Trophoblast cell (in vitro differentiated cells and primary cell): ENCODE measurements at regions not wholly inside any gene's neighbourhood (a gene's known extent, or its start where the extent isn't known, plus 50 kb on each side); places are given as distances from the start of the nearest gene placed in this dataset.

ENCODE experiments used
- DNase-seq, 2 donors: peaks; one replicate each; pipeline ENCODE4 v3.0.0-alpha.2; 2016
- H2AFZ ChIP-seq: 2 replicates; pipeline ENCODE4 v1.6.1; 2013; ENCODE audit warnings: low read length, moderate library complexity, mild to moderate bottlenecking; ENCODE audit not compliant: insufficient read depth, poor library complexity
- H2AK5ac ChIP-seq: 2 replicates; pipeline ENCODE4 v1.6.1; 2013; ENCODE audit warnings: mild to moderate bottlenecking, low read length
- H2BK120ac ChIP-seq: 2 replicates; pipeline ENCODE4 v1.6.1; 2013; ENCODE audit warnings: low read length, mild to moderate bottlenecking, moderate library complexity; ENCODE audit not compliant: insufficient read depth, poor library complexity
- H2BK12ac ChIP-seq: 2 replicates; pipeline ENCODE4 v1.6.1; 2013; ENCODE audit warnings: mild to moderate bottlenecking, low read length, moderate library complexity
- H2BK5ac ChIP-seq: 2 replicates; pipeline ENCODE4 v1.6.1; 2013; ENCODE audit warnings: low read length, low read depth, moderate library complexity, mild to moderate bottlenecking; ENCODE audit not compliant: poor library complexity
- H3K14ac ChIP-seq: 2 replicates; pipeline ENCODE4 v1.6.1; 2013; ENCODE audit warnings: mild to moderate bottlenecking, low read length
- H3K18ac ChIP-seq: 2 replicates; pipeline ENCODE4 v1.6.1; 2013; ENCODE audit warnings: mild to moderate bottlenecking, low read length
- H3K23ac ChIP-seq: 2 replicates; pipeline ENCODE4 v1.6.1; 2013; ENCODE audit warnings: low read length
- H3K27ac ChIP-seq: 2 replicates; pipeline ENCODE4 v1.5.1; 2013; ENCODE audit warnings: low read depth, mild to moderate bottlenecking, inconsistent platforms, low read length, moderate library complexity
- H3K27me3 ChIP-seq: 2 replicates; pipeline ENCODE4 v1.6.1; 2013; ENCODE audit warnings: inconsistent platforms, mild to moderate bottlenecking, low read length, moderate library complexity; ENCODE audit not compliant: insufficient read depth
- H3K36me3 ChIP-seq, 2 experiments: 1 replicate in 1 of 2; 2 replicates in 1 of 2; pipeline ENCODE4 v1.6.1; 2013; ENCODE audit warnings: low read length in 2 of 2, mild to moderate bottlenecking in 2 of 2, moderate library complexity in 1 of 2; ENCODE audit not compliant: insufficient read depth in 2 of 2, control insufficient read depth in 1 of 2
- H3K4ac ChIP-seq: 2 replicates; pipeline ENCODE4 v1.6.1; 2013; ENCODE audit warnings: low read depth, mild to moderate bottlenecking, low read length, moderate library complexity
- H3K4me1 ChIP-seq, 2 experiments: 1 replicate in 1 of 2; 2 replicates in 1 of 2; pipeline ENCODE4 v1.6.1; 2013; ENCODE audit warnings: low read length in 2 of 2, mild to moderate bottlenecking in 2 of 2, moderate library complexity in 1 of 2; ENCODE audit not compliant: insufficient read depth in 2 of 2, control insufficient read depth in 1 of 2
- H3K4me2 ChIP-seq: 2 replicates; pipeline ENCODE4 v1.6.1; 2013; ENCODE audit warnings: inconsistent platforms, mild to moderate bottlenecking, low read length, moderate library complexity
- H3K4me3 ChIP-seq: 2 replicates; pipeline ENCODE4 v1.5.1; 2013; ENCODE audit warnings: mild to moderate bottlenecking, low read depth, low read length, inconsistent platforms
- H3K79me1 ChIP-seq: one replicate; pipeline ENCODE4 v1.6.1; 2013; ENCODE audit warnings: low read length
- H3K79me2 ChIP-seq: 2 replicates; pipeline ENCODE4 v1.6.1; 2013; ENCODE audit warnings: low read length, mild to moderate bottlenecking; ENCODE audit not compliant: control insufficient read depth, insufficient read depth, poor library complexity
- H3K9ac ChIP-seq: 2 replicates; pipeline ENCODE4 v1.6.1; 2013; ENCODE audit warnings: mild to moderate bottlenecking, low read length
- H3K9me3 ChIP-seq: 2 replicates; pipeline ENCODE4 v1.6.1; 2013; ENCODE audit warnings: low read depth, mild to moderate bottlenecking, control low read depth, inconsistent platforms, low read length; ENCODE audit not compliant: insufficient read depth
- H4K12ac ChIP-seq: 2 replicates; pipeline ENCODE4 v1.6.1; 2013; ENCODE audit warnings: low read depth, mild to moderate bottlenecking, low read length, moderate library complexity
- H4K8ac ChIP-seq: 2 replicates; pipeline ENCODE4 v1.6.1; 2013; ENCODE audit warnings: low read depth, mild to moderate bottlenecking, low read length, moderate library complexity
- H4K91ac ChIP-seq: one replicate; pipeline ENCODE4 v1.6.1; 2013; ENCODE audit warnings: low read depth, mild to moderate bottlenecking, low read length, moderate library complexity
- WGBS: extraction: QIAGEN DNeasy Blood & Tissue Kit; methylation state at CpG from one replicate; pipeline ENCODE4 v1.1.7; 2013; ENCODE audit warnings: missing lambda C conversion rate; ENCODE audit not compliant: insufficient read length, insufficient coverage; ENCODE audit errors: extremely low coverage; 5-methylcytosine and 5-hydroxymethylcytosine counted together

DNA sequence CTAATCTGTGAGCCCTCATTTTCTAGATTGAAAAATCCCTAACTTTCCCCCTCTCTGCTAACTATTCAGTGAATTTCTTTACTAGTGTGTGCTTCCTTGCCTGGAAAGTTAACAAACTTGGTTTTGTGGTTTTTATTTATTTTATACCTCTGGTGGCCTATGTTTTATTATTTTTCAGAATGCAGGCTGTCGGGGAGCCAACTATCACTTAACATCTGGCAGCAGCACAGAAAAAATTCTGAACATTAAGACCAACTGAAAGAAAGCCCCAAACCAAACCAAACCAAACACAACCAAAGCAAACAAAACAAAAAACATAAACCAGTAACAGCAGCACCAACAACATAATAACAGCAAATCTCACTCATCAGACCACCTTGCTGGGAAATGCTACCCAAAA is 109.0 kb upstream of the KL start:
- no peak overlapping the region for H3K27ac ChIP-seq
- WGBS = no CpG with 5 or more reads among the region's 1 CpG

DNA sequence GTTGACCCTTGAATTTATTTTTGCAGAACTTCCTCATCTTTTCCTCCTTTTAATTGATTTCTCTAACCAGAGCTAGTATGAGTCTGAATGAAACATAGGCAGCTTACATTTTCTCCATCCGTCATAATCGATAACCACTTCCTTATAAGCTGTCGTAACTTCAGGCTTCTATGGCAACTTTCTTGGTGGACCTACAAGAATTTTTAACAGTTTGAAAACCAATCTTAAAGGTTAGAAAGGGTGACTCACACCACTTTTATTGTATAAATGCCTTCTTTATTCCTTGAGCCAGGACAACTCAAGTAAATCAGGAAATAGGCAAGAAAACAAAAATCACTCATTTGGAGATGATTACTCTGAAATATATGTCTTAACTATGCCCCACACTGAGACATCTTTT is 105.7 kb upstream of the KL start:
- no peak overlapping the region for H3K23ac ChIP-seq
- H3K14ac ChIP-seq = no peak overlapping the region
- no CpG with 5 or more reads among the region's 3 CpGs for WGBS
- no peak overlapping the region for H3K4me2 ChIP-seq
- H4K91ac ChIP-seq = no peak overlapping the region
- H3K9me3 ChIP-seq = peaks cover 1% of the 10 kb centered on the region
- H3K27me3 ChIP-seq = no peaks in the 10 kb centered on the region
- no peak overlapping the region for H3K9ac ChIP-seq
- no peak overlapping the region for H3K18ac ChIP-seq
- no peak overlapping the region for H4K8ac ChIP-seq
- H2BK12ac ChIP-seq = no peak overlapping the region
- no peak overlapping the region for H3K27ac ChIP-seq
- H2BK5ac ChIP-seq = no peak overlapping the region
- no peak for DNase-seq
- no peaks in the 10 kb centered on the region for H3K79me1 ChIP-seq
- H3K36me3 ChIP-seq = no peaks in the 10 kb centered on the region
- no peak overlapping the region for H4K12ac ChIP-seq
- H3K4ac ChIP-seq = no peak overlapping the region
- no peak overlapping the region for H2BK120ac ChIP-seq
- H2AFZ ChIP-seq = no peak overlapping the region
- H3K4me1 ChIP-seq = no peaks in the 10 kb centered on the region
- no peak overlapping the region for H2AK5ac ChIP-seq
- H3K4me3 ChIP-seq = no peak overlapping the region
- no peaks in the 10 kb centered on the region for H3K79me2 ChIP-seq

More for the DNA sequence above, 109.0 kb upstream of the KL start:
- Histone ChIP-seq H3K23ac (no peak overlapping the region), H3K36me3 (no peaks in the 10 kb centered on the region), H3K18ac (no peak overlapping the region), H4K8ac (no peak overlapping the region), H2AFZ (no peak overlapping the region), H4K12ac (no peak overlapping the region), H2AK5ac (no peak overlapping the region), H3K9ac (no peak overlapping the region), H3K79me1 (no peaks in the 10 kb centered on the region), H4K91ac (no peak overlapping the region), H3K27me3 (no peaks in the 10 kb centered on the region), H2BK5ac (no peak overlapping the region), H3K79me2 (no peaks in the 10 kb centered on the region), H2BK12ac (no peak overlapping the region), H2BK120ac (no peak overlapping the region), H3K4me1 (no peaks in the 10 kb centered on the region), H3K14ac (no peak overlapping the region), H3K4me2 (no peak overlapping the region), H3K4me3 (no peak overlapping the region), H3K4ac (no peak overlapping the region), H3K9me3 (peaks cover 1% of the 10 kb centered on the region)
- no peak for DNase-seq

DNA sequence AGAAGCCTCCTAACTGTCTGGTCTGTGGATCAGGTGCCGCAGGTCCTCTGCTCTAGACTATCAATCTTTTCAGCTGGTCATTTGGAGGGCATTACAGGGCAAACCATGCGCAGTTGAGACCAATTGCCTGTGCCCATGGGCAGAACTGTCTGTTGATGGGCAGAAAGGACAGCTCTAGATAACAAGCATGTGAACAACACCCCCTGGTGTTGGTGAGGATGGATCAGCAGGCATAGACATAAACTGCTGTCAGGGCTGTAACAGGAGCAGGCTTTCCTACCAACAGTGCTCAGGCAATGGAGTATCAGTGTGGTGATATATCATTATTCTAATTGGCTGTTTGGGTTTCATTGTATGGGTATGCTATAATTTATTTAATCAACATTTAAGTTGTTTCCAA is 104.7 kb upstream of the KL start:
- no peak overlapping the region for H2BK120ac ChIP-seq
- no peak overlapping the region for H3K4me2 ChIP-seq
- H2AFZ ChIP-seq = no peak overlapping the region
- H2BK12ac ChIP-seq = no peak overlapping the region
- no peak overlapping the region for H3K4ac ChIP-seq
- no peak overlapping the region for H3K14ac ChIP-seq
- no peaks in the 10 kb centered on the region for H3K36me3 ChIP-seq
- WGBS = no CpG with 5 or more reads among the region's 2 CpGs
- H3K4me1 ChIP-seq = no peaks in the 10 kb centered on the region
- no peak overlapping the region for H3K23ac ChIP-seq
- no peak overlapping the region for H4K12ac ChIP-seq
- H2BK5ac ChIP-seq = no peak overlapping the region
- H3K79me2 ChIP-seq = no peaks in the 10 kb centered on the region
- no peak overlapping the region for H4K91ac ChIP-seq
- no peak overlapping the region for H2AK5ac ChIP-seq
- H3K79me1 ChIP-seq = no peaks in the 10 kb centered on the region
- H3K18ac ChIP-seq = no peak overlapping the region
- H3K9me3 ChIP-seq = peaks cover 1% of the 10 kb centered on the region
- H3K4me3 ChIP-seq = no peak overlapping the region
- no peaks in the 10 kb centered on the region for H3K27me3 ChIP-seq
- no peak overlapping the region for H4K8ac ChIP-seq
- DNase-seq = peak in 1 of 2 donors; percentile 19
- no peak overlapping the region for H3K9ac ChIP-seq
- H3K27ac ChIP-seq = no peak overlapping the region

DNA sequence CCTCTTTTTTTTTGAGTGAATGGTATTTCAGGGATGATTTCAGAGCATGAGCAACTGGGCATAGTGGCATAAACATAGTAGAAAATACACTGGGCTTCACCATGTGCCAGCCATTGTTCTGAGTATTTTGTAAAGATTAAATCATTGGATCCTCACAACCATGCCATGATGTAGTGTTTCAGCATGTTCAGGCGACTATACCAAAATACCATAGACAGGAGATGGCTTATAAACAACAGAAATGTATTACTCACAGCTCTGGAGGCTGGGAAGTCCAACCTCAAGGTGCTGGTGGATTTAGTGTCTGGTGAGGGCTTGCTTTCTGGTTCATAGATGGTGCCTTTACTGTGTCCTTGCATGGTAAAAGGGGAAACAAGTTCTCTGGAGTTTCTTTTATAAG is 101.5 kb upstream of the KL start:
- H2AFZ ChIP-seq = no peak overlapping the region
- no peak overlapping the region for H4K12ac ChIP-seq
- H3K4me3 ChIP-seq = no peak overlapping the region
- H3K4me1 ChIP-seq = no peaks in the 10 kb centered on the region
- WGBS = no CpG with 5 or more reads among the region's 1 CpG
- no peak overlapping the region for H3K23ac ChIP-seq
- H4K91ac ChIP-seq = no peak overlapping the region
- H3K4ac ChIP-seq = no peak overlapping the region
- H3K18ac ChIP-seq = no peak overlapping the region
- no peak overlapping the region for H3K4me2 ChIP-seq
- no peak overlapping the region for H4K8ac ChIP-seq
- no peak overlapping the region for H2BK5ac ChIP-seq
- no peaks in the 10 kb centered on the region for H3K79me1 ChIP-seq
- H2BK12ac ChIP-seq = no peak overlapping the region
- H3K9ac ChIP-seq = no peak overlapping the region
- DNase-seq = no peak
- no peak overlapping the region for H3K14ac ChIP-seq
- H3K9me3 ChIP-seq = no peaks in the 10 kb centered on the region
- no peaks in the 10 kb centered on the region for H3K79me2 ChIP-seq
- no peaks in the 10 kb centered on the region for H3K27me3 ChIP-seq
- no peak overlapping the region for H2AK5ac ChIP-seq
- no peak overlapping the region for H2BK120ac ChIP-seq
- H3K27ac ChIP-seq = no peak overlapping the region
- H3K36me3 ChIP-seq = no peaks in the 10 kb centered on the region
